Omental fat pad (tissue), 3 donors: ENCODE measurements at regions not wholly inside any gene's neighbourhood (a gene's known extent, or its start where the extent isn't known, plus 50 kb on each side); places are given as distances from the start of the nearest gene placed in this dataset.
A peak's percentile ranks its signal among the peaks of the same experiment; 100 is the strongest.

Experiments
- ATAC-seq: fragments of 150-250 bp; one replicate; pipeline ENCODE4 v1.9.1; 2016; ENCODE audit warnings: mild to moderate bottlenecking, moderate library complexity; ENCODE audit not compliant: low FRiP score
- DNase-seq: peaks from one replicate; pipeline ENCODE4 v3.0.0-alpha.2; 2019; ENCODE audit warnings: low spot score
- TF ChIP-seq, protein P1 (sequence below), 3 donors: fragments of 450-650 bp; IDR thresholded peaks; one replicate each; pipeline ENCODE4 v1.5.1; 2016 to 2017; ENCODE audit warnings: antibody characterized with exemption in 3 of 3, mild to moderate bottlenecking in 3 of 3, moderate library complexity in 2 of 3

DNA sequence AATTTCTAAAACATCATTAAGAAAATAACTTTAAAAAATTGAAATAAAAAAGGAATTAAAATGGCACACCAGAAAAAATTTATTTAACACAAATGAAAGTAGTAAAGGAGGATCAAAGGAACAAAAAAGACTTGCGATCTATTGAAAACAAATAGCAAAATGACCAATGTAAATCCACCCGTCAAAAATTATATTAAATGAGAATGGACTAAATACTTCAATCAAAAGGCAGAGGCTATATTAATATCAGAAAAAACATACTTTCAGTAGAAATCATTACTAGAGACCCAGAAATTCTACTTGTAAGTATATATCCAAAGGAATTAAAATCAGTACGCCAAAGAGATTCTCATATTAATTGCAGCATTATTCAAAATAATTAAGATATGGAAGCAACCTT, 293.1 kb upstream of the SOX4 start:
- ATAC-seq (no peak), DNase-seq (no peak)
- TF ChIP-seq, protein P1, sequence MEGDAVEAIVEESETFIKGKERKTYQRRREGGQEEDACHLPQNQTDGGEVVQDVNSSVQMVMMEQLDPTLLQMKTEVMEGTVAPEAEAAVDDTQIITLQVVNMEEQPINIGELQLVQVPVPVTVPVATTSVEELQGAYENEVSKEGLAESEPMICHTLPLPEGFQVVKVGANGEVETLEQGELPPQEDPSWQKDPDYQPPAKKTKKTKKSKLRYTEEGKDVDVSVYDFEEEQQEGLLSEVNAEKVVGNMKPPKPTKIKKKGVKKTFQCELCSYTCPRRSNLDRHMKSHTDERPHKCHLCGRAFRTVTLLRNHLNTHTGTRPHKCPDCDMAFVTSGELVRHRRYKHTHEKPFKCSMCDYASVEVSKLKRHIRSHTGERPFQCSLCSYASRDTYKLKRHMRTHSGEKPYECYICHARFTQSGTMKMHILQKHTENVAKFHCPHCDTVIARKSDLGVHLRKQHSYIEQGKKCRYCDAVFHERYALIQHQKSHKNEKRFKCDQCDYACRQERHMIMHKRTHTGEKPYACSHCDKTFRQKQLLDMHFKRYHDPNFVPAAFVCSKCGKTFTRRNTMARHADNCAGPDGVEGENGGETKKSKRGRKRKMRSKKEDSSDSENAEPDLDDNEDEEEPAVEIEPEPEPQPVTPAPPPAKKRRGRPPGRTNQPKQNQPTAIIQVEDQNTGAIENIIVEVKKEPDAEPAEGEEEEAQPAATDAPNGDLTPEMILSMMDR (IDR thresholded peaks at IDR 0.05) = no peak

- DNase-seq (no peak), ATAC-seq (peak; percentile 85)
- TF ChIP-seq, protein P1 (IDR thresholded peaks at IDR 0.05) = no peak
Measured at GRCh38 chr6:21305893-21306332, 287.6 kb upstream of the SOX4 start.

DNA sequence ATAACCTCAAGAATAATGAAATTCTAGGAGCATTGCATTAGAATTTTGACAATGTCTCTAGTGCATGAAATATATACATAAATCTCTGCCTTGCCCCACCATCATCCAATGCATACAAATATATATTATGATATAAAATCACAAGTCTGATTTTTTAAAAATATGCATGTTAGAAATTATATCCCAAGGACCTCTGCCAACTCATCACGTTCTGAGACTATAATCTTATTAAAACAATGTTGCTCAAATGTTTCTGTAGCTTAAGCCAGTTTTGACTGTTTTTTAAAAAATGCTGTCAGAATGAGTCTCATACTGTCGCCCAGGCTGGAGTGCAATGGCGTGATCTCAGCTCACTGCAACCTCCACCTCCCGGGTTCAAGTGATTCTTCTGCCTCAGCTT, 287.0 kb upstream of the SOX4 start:
- DNase-seq = no peak
- TF ChIP-seq, protein P1 (IDR thresholded peaks at IDR 0.05) = no peak
- ATAC-seq = no peak

DNA sequence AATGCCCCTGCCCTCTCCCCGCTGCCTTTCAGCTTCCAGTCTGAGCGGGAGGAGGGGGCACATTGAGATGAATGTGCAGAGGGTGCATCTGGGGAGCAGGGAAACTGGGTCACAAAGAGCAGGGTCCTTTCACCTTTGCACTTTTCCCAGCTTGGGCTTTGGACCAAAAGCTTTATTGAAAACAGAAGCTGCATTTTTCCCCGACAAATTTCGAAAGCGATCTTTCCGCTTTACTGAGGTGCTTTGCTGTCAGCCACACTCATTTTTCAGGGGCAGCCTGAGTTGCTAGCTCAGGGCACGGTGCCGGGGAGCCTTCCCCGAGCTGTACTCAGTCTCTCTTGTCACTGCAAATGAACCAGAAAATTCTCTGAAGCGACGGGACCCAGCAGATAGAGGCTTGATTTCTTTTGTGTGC, 283.7 kb upstream of the SOX4 start:
- no peak for DNase-seq
- TF ChIP-seq, protein P1 (IDR thresholded peaks at IDR 0.05) = no peak
- ATAC-seq = no peak

DNA sequence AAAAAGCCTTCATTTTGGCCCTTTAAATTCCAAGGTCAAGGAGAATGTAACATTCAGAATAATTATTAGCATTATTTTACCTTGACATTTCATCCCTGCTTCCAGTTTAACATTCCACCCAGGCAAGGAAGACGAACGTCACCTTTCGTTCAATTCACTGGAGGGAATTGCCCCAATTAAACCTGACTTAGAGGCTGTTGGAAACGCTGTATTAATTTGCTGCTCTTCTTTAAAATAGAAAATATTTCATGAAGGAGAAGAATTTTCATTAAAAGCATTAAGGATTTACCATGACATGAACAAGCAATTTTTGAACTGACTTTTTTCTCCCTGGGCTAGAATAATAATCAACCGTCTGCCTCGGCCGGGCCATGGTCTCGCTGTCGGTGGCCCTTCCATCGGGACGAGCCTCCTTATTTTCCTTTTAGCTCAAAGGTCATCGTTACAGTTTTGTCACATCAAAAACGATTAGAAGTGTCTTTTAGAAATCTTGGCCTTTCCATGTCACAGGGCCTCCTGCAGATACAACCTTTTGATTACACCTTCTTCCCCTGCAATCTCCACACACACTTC, 282.9 kb upstream of the SOX4 start:
- DNase-seq (no peak), ATAC-seq (no peak)
- TF ChIP-seq, protein P1 (IDR thresholded peaks at IDR 0.05) = no peak

- TF ChIP-seq, protein P1 (IDR thresholded peaks at IDR 0.05) = no peak
- ATAC-seq = no peak
- no peak for DNase-seq
Measured at GRCh38 chr6:21312118-21312517, 281.4 kb upstream of the SOX4 start.

DNA sequence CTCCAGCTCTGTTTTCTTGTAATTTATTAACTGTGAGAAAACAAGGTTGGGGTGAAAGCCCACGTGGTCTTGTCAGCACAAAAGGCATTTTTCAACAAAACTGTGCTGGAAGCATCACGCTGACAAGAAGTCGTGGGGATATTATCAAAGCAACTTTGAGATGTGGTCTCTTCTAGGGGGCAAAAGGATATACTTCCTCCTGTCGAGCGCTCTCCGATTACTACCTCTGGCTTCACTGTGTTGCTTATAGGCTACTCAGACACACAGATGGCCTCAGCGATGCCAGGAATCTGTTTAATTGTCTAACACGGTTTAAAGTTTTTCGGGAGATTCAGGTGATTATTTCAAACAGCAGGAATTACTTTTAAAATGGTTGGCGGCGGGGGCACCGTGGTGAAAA, 275.9 kb upstream of the SOX4 start:
- DNase-seq (no peak), ATAC-seq (no peak)
- TF ChIP-seq, protein P1 (IDR thresholded peaks at IDR 0.05) = no peak
